Lower leg skin (tissue), 4 donors: ENCODE measurements at regions not wholly inside any gene's neighbourhood (a gene's known extent, or its start where the extent isn't known, plus 50 kb on each side); places are given as distances from the start of the nearest gene placed in this dataset.

Experiments
- DNase-seq, 2 donors: peaks; one replicate each; pipeline ENCODE4 v3.0.0-alpha.2; 2019; ENCODE audit warnings: low spot score in 2 of 2
- H3K4me3 ChIP-seq: fragments of 200-600 bp; sonication (generic); 2 replicates; pipeline ENCODE4 v1.5.1; 2017; ENCODE audit warnings: mild to moderate bottlenecking, low read depth; ENCODE audit not compliant: poor library complexity, severe bottlenecking
- CTCF ChIP-seq, 3 donors: fragments of 450-650 bp; IDR thresholded peaks; one replicate each; pipeline ENCODE4 v1.5.1; 2016; ENCODE audit warnings: antibody characterized with exemption in 3 of 3, mild to moderate bottlenecking in 3 of 3, moderate library complexity in 2 of 3
- POLR2A ChIP-seq, 2 donors: fragments of 450-650 bp; IDR thresholded peaks; one replicate each; pipeline ENCODE4 v1.6.1; 2016 to 2017; ENCODE audit warnings: antibody characterized with exemption in 2 of 2, mild to moderate bottlenecking in 1 of 2, moderate library complexity in 1 of 2
- WGBS, 2 donors: methylation state at CpG; one replicate each; pipeline ENCODE4 v1.1.5; 2018; 5-methylcytosine and 5-hydroxymethylcytosine counted together
- intact Hi-C: fragments of 100-400 bp; cut with DNase I; formaldehyde crosslinking; loops from one replicate; pipeline ENCODE4 v1.15.0; 2023; ENCODE audit warnings: low total_unique reads

DNA sequence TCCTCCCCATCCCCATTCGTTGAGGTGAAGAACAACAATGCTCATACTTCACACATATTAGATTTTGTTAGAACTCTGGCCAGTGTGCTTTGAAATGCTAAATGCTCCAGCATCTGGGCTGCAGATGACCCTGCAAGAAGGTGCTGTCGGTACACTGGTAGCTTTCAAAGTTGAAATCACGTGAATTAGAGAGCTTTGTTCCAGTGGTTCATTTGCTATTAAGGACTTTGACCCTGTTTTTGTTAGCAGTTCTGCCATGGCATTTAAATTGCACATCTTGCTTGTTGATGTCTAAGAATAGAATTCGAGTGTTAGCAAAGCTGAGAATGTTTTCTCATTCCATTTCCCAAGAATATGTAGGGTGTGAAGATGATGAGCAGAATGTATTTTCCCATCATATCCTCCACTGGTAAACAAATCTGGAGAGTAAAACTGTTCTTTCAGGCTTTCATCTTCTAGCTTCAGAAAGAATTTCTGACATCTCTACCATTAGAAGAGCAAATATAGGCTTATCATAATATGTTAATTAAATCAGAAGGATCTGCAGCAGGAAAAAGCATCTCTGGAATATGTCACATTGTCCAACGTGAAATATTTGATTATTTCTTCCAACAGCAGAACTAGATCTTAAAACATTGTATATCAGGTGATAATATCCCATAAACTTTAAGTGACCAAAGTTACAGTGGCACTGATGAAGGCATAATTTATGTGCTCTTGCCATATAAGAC, 98.8 kb upstream of the PDE3A start:
- no peak for TF ChIP-seq CTCF (IDR thresholded peaks at IDR 0.05)
- no peak for TF ChIP-seq POLR2A (IDR thresholded peaks at IDR 0.05)
- DNase-seq = no peak
- intact Hi-C loops = no loop called here
- H3K4me3 ChIP-seq = no peak overlapping the region
- WGBS, 2 donors = 66 to 67% methylated on average over 5 of the region's 5 CpGs

DNA sequence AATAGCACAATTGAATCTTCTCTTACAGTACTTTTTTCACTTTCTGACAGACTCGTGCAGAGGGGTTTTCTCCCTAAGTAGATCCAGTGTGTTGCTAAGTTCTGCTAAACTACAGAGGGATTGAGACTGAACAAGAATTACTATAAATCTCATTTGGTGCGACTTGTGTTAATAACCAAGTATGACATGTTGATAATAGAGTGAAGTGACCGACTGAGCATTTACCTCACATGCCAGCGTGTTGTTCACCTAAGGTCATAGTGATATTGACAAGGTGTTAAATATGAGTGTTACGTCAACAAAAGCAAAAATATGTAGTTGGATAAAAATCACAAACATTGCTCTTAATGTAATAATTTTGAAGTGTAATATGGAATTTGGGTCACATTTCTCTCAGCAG, 97.8 kb upstream of the PDE3A start:
- intact Hi-C loops = no loop called here
- no peak for DNase-seq
- WGBS, 2 donors = 77 to 80% methylated on average over 5 of the region's 5 CpGs
- no peak for TF ChIP-seq POLR2A (IDR thresholded peaks at IDR 0.05)
- no peak for TF ChIP-seq CTCF (IDR thresholded peaks at IDR 0.05)
- no peak overlapping the region for H3K4me3 ChIP-seq

DNA sequence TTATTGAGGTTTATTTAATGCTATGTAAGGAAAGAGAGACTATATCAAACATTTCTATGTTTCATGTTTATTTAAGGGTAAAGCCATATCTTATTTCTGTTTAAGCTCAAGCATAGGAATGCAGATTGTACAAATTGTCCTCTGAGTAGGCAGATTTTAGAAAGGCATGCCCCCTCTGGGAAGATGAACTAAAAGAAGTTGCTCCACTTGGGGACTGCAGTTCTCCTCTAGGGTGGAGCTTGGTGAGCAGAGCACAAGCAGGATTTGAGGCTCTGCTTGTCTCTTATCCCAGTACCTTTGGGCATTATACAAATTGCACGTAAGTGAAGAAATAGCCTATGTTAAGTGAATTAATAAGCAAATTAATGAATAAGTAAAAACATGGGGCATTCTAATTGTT, 96.2 kb upstream of the PDE3A start:
- WGBS, 2 donors = 71 to 76% methylated on average over 1 of the region's 1 CpG
- no peak overlapping the region for H3K4me3 ChIP-seq
- intact Hi-C loops = no loop called here
- DNase-seq = no peak
- no peak for TF ChIP-seq POLR2A (IDR thresholded peaks at IDR 0.05)
- TF ChIP-seq CTCF (IDR thresholded peaks at IDR 0.05) = no peak

DNA sequence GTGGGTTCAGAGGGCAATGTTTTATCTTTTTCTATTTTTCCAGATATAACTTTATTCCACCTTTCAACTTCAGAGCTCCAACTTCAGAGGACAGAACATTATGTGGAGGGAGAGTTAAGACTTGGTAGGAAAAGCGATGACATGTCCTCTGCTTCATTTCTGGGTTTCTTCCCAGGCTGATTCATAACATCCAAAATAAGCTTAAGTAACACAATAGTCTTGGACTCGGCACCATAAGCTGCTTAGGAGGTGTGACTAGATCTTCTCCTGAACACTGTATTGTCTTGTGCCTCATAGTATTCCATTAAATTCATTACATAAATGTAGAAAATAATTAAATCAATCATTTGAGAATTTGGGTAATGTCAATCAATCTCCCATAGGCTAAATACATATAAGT, 95.5 kb upstream of the PDE3A start:
- no peak overlapping the region for H3K4me3 ChIP-seq
- intact Hi-C loops = no loop called here
- TF ChIP-seq POLR2A (IDR thresholded peaks at IDR 0.05) (no peak), CTCF (IDR thresholded peaks at IDR 0.05) (no peak)
- WGBS, 2 donors = 44 to 60% methylated on average over 2 of the region's 2 CpGs
- no peak for DNase-seq

DNA sequence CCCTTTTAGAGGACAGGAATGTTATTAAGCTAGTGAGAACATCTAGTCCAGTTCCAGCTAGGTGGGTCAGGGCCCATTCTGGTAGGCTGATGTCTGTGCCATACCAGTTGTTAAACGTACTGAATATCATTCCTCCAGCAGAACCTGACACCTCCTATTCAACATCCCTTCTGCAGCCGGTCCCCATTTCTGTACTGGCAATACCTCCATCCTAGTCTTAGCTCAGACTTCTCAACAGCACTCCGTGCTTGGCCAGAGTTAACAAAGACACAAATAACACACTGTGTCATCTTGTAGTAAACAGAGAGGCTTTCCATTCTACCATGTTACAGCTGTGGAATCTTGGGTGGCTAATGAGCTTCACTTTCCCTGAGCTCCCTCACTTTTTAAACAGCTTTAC, 94.3 kb upstream of the PDE3A start:
- DNase-seq = no peak
- WGBS, 2 donors = 61 to 65% methylated on average over 3 of the region's 3 CpGs
- H3K4me3 ChIP-seq = no peak overlapping the region
- TF ChIP-seq POLR2A (IDR thresholded peaks at IDR 0.05) (no peak), CTCF (IDR thresholded peaks at IDR 0.05) (no peak)
- intact Hi-C loops = no loop called here

- no peak for DNase-seq
- H3K4me3 ChIP-seq = no peak overlapping the region
- TF ChIP-seq CTCF (IDR thresholded peaks at IDR 0.05) (no peak), POLR2A (IDR thresholded peaks at IDR 0.05) (no peak)
- 93 to 94% methylated on average over 4 of the region's 4 CpGs for WGBS, 2 donors
- intact Hi-C loops = no loop called here
These were observed 90.1 kb upstream of the PDE3A start for GRCh38 chr12:20278276-20278675.
